ENCODE measurements at regions not wholly inside any gene's neighbourhood (a gene's known extent, or its start where the extent isn't known, plus 50 kb on each side); places are given as distances from the start of the nearest gene placed in this dataset.

DNA sequence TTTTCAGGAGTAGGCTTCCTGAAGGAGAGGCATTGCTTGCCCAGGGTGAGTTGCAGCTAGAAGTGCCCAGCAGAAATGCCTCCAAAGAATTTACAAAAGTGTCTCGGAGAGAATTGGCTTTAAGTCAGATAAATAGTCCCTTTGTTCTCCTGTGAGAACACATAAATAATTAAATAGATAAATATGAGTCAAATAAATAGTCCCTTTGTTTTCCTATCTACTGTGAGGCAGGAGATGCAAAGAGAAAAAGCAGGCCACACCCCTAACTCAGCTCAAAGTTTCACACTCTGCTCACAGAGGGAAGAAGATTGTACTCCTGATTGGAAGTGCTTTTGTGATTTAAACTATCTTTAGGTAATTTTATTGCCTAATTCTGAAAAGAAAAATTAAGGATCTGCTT, 180.7 kb upstream of the PRSS16 start:
- DNase-seq (ENCODE audit: low read depth, low spot score) (no peak), FAIRE-seq (no peak)
- Histone ChIP-seq H3K4me1 (ENCODE audit: control insufficient read depth, extremely low read depth, insufficient read depth, low read length) (peaks cover 8% of the 10 kb centered on the region), H4K20me1 (ENCODE audit: control insufficient read depth, extremely low read depth, insufficient read depth, low read length) (no peaks in the 10 kb centered on the region), H3K4me3 (ENCODE audit: control insufficient read depth in 2 of 3, extremely low read depth in 1 of 3, insufficient read depth in 2 of 3, low read depth in 1 of 3, low read length in 3 of 3) (no peak overlapping the region), H3K9ac (ENCODE audit: control insufficient read depth, extremely low read depth, insufficient read depth, low read length) (no peak overlapping the region), H3K27ac (ENCODE audit: control insufficient read depth, insufficient read depth, low read length) (no peak overlapping the region), H3K79me2 (ENCODE audit: control insufficient read depth, insufficient read depth, low read length) (no peaks in the 10 kb centered on the region), H3K4me2 (ENCODE audit: control insufficient read depth, extremely low read depth, insufficient read depth, low read depth, low read length) (no peak overlapping the region), H2AFZ (ENCODE audit: control insufficient read depth, low read length) (no peak overlapping the region), H3K9me1 (ENCODE audit: control insufficient read depth, extremely low read depth, insufficient read depth, low read length) (no peaks in the 10 kb centered on the region), H3K36me3 (ENCODE audit: control insufficient read depth in 2 of 2, extremely low read depth in 1 of 2, insufficient read depth in 2 of 2, low read length in 2 of 2) (no peaks in the 10 kb centered on the region), H3K27me3 (ENCODE audit: control insufficient read depth, extremely low read depth, insufficient read depth, low read length) (no peaks in the 10 kb centered on the region), H3K9me3 (ENCODE audit: control insufficient read depth, low read depth, low read length) (no peaks in the 10 kb centered on the region)
- TF ChIP-seq, protein P1, sequence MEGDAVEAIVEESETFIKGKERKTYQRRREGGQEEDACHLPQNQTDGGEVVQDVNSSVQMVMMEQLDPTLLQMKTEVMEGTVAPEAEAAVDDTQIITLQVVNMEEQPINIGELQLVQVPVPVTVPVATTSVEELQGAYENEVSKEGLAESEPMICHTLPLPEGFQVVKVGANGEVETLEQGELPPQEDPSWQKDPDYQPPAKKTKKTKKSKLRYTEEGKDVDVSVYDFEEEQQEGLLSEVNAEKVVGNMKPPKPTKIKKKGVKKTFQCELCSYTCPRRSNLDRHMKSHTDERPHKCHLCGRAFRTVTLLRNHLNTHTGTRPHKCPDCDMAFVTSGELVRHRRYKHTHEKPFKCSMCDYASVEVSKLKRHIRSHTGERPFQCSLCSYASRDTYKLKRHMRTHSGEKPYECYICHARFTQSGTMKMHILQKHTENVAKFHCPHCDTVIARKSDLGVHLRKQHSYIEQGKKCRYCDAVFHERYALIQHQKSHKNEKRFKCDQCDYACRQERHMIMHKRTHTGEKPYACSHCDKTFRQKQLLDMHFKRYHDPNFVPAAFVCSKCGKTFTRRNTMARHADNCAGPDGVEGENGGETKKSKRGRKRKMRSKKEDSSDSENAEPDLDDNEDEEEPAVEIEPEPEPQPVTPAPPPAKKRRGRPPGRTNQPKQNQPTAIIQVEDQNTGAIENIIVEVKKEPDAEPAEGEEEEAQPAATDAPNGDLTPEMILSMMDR (optimal IDR thresholded peaks at IDR 0.05 in 1 of 3, IDR thresholded peaks at IDR 0.05 in 1 of 3, conservative IDR thresholded peaks at IDR 0.05 in 1 of 3; ENCODE audit: extremely low read depth in 1 of 3, insufficient read depth in 2 of 3, low read length in 3 of 3): no peak
- no peak for TF ChIP-seq EZH2 (IDR thresholded peaks at IDR 0.05; ENCODE audit: low read length)
- dilution Hi-C loops (cut with MboI; ENCODE audit: extremely low pct_ligation_motif_present, low sequenced_read_pairs): no loop called here

DNA sequence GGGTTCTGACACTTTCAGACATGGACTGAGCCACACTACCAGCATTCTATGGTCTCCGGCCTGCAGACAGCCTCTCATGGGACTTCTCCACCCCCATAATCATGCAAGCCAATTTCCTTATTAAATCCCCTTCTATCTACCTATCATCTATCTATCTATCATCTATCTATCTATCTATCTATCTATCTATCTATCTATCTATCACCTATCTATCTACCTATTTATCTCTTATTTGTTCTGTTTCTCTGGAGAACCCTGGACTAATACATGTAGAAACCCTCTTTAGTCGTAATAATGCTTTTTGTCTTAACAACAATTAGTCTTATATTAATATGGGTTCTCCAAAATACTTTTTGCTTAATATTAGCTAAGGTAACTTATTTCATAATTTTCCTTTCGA, 174.1 kb upstream of the PRSS16 start:
- dilution Hi-C loops (cut with MboI; ENCODE audit: extremely low pct_ligation_motif_present, low sequenced_read_pairs): no loop called here
- DNase-seq (ENCODE audit: low read depth, low spot score): no peak
- TF ChIP-seq EZH2 (IDR thresholded peaks at IDR 0.05; ENCODE audit: low read length): no peak
- TF ChIP-seq, protein P1 (optimal IDR thresholded peaks at IDR 0.05 in 1 of 3, IDR thresholded peaks at IDR 0.05 in 1 of 3, conservative IDR thresholded peaks at IDR 0.05 in 1 of 3; ENCODE audit: extremely low read depth in 1 of 3, insufficient read depth in 2 of 3, low read length in 3 of 3): no peak

More for the DNA sequence above, 174.1 kb upstream of the PRSS16 start:
- no peaks in the 10 kb centered on the region for H3K9me1 ChIP-seq (ENCODE audit: control insufficient read depth, extremely low read depth, insufficient read depth, low read length)
- no peak overlapping the region for H3K27ac ChIP-seq (ENCODE audit: control insufficient read depth, insufficient read depth, low read length)
- no peak overlapping the region for H3K4me2 ChIP-seq (ENCODE audit: control insufficient read depth, extremely low read depth, insufficient read depth, low read depth, low read length)
- H3K79me2 ChIP-seq (ENCODE audit: control insufficient read depth, insufficient read depth, low read length): no peaks in the 10 kb centered on the region
- no peaks in the 10 kb centered on the region for H3K9me3 ChIP-seq (ENCODE audit: control insufficient read depth, low read depth, low read length)
- H4K20me1 ChIP-seq (ENCODE audit: control insufficient read depth, extremely low read depth, insufficient read depth, low read length): no peaks in the 10 kb centered on the region
- no peak overlapping the region for H3K4me3 ChIP-seq (ENCODE audit: control insufficient read depth in 2 of 3, extremely low read depth in 1 of 3, insufficient read depth in 2 of 3, low read depth in 1 of 3, low read length in 3 of 3)
- H3K9ac ChIP-seq (ENCODE audit: control insufficient read depth, extremely low read depth, insufficient read depth, low read length): no peak overlapping the region
- H3K36me3 ChIP-seq (ENCODE audit: control insufficient read depth in 2 of 2, extremely low read depth in 1 of 2, insufficient read depth in 2 of 2, low read length in 2 of 2): no peaks in the 10 kb centered on the region
- peaks cover 4% of the 10 kb centered on the region for H3K27me3 ChIP-seq (ENCODE audit: control insufficient read depth, extremely low read depth, insufficient read depth, low read length)
- no peaks in the 10 kb centered on the region for H3K4me1 ChIP-seq (ENCODE audit: control insufficient read depth, extremely low read depth, insufficient read depth, low read length)
- H2AFZ ChIP-seq (ENCODE audit: control insufficient read depth, low read length): no peak overlapping the region
- FAIRE-seq: no peak
